Glutamatergic neuron (in vitro differentiated cells): ENCODE measurements at regions not wholly inside any gene's neighbourhood (a gene's known extent, or its start where the extent isn't known, plus 50 kb on each side); places are given as distances from the start of the nearest gene placed in this dataset.

Source experiments
- DNase-seq: peaks from one replicate; pipeline ENCODE4 v3.0.0; 2022
- H3K27ac Mint-ChIP-seq: one replicate; pipeline ENCODE4 v1.8.0; 2020; ENCODE audit warnings: mild to moderate bottlenecking, mixed read lengths, inconsistent platforms; ENCODE audit not compliant: unreplicated experiment
- H3K27me3 Mint-ChIP-seq: one replicate; pipeline ENCODE4 v1.8.0; 2020; ENCODE audit warnings: mild to moderate bottlenecking, moderate library complexity, mixed read lengths, inconsistent platforms; ENCODE audit not compliant: unreplicated experiment
- H3K36me3 Mint-ChIP-seq: one replicate; pipeline ENCODE4 v1.8.0; 2020; ENCODE audit warnings: mild to moderate bottlenecking, mixed read lengths, inconsistent platforms; ENCODE audit not compliant: unreplicated experiment
- H3K4me1 Mint-ChIP-seq: one replicate; pipeline ENCODE4 v1.8.0; 2020; ENCODE audit warnings: mild to moderate bottlenecking, low read depth, mixed read lengths, inconsistent platforms; ENCODE audit not compliant: unreplicated experiment
- H3K4me3 Mint-ChIP-seq: one replicate; pipeline ENCODE4 v1.8.0; 2020; ENCODE audit warnings: mild to moderate bottlenecking, mixed read lengths, inconsistent platforms; ENCODE audit not compliant: unreplicated experiment
- H3K9me3 Mint-ChIP-seq: one replicate; pipeline ENCODE4 v1.8.0; 2020; ENCODE audit warnings: mild to moderate bottlenecking, moderate library complexity, mixed read lengths, inconsistent platforms; ENCODE audit not compliant: unreplicated experiment
- TF ChIP-seq, protein P1 (sequence below): fragments of 200-600 bp; sonication (generic); IDR thresholded peaks from one replicate; pipeline ENCODE4 v1.5.0; 2021; ENCODE audit not compliant: partially characterized antibody, unreplicated experiment

DNA sequence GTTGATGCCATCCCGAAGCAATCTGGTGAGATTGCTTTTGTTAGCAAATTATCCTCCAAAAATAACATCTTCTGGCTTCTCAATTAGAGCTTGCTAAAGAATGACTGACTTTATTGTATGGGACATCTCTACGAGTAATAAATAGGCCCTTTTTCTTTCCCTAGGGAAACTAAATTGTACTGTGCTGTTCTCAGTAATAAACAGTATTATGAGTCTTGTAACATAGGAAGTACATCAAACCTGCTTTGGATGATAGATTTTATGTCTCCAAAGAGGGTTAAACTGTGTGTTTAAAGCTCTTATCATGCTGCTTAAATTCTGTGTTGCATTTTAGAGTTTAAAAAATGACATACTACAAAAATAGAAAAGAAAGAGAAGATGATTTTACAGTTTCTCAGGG is 153.4 kb upstream of the THRB start:
- no peak for DNase-seq
- H3K36me3 Mint-ChIP-seq = no peaks in the 10 kb centered on the region
- no peak overlapping the region for H3K4me3 Mint-ChIP-seq
- no peak overlapping the region for H3K27ac Mint-ChIP-seq
- H3K4me1 Mint-ChIP-seq = no peaks in the 10 kb centered on the region
- H3K27me3 Mint-ChIP-seq = no peaks in the 10 kb centered on the region
- TF ChIP-seq, protein P1, sequence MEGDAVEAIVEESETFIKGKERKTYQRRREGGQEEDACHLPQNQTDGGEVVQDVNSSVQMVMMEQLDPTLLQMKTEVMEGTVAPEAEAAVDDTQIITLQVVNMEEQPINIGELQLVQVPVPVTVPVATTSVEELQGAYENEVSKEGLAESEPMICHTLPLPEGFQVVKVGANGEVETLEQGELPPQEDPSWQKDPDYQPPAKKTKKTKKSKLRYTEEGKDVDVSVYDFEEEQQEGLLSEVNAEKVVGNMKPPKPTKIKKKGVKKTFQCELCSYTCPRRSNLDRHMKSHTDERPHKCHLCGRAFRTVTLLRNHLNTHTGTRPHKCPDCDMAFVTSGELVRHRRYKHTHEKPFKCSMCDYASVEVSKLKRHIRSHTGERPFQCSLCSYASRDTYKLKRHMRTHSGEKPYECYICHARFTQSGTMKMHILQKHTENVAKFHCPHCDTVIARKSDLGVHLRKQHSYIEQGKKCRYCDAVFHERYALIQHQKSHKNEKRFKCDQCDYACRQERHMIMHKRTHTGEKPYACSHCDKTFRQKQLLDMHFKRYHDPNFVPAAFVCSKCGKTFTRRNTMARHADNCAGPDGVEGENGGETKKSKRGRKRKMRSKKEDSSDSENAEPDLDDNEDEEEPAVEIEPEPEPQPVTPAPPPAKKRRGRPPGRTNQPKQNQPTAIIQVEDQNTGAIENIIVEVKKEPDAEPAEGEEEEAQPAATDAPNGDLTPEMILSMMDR = no peak
- H3K9me3 Mint-ChIP-seq = no peaks in the 10 kb centered on the region

DNA sequence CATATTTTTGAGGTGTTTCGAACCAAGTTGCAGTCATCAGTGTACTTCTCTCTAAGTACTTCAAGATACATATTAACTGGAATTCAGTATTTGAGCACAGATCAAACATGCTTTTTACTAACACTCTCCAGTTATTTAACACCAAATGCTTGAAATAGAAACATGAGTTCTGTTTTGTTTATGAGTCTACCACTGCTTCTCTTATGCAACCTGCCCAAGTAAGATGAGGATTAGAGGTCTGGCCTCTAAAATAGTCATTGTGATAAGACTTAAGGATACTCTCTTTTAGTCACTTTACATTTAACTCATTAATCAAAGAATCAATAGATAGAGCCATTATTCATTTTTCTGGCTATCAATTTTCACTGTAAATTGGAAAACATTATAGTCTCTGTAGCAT is 156.2 kb upstream of the THRB start:
- Mint-ChIP-seq H3K36me3 (no peaks in the 10 kb centered on the region), H3K9me3 (no peaks in the 10 kb centered on the region), H3K27ac (no peak overlapping the region), H3K4me1 (no peaks in the 10 kb centered on the region), H3K27me3 (no peaks in the 10 kb centered on the region), H3K4me3 (no peak overlapping the region)
- no peak for DNase-seq
- TF ChIP-seq, protein P1 = no peak

DNA sequence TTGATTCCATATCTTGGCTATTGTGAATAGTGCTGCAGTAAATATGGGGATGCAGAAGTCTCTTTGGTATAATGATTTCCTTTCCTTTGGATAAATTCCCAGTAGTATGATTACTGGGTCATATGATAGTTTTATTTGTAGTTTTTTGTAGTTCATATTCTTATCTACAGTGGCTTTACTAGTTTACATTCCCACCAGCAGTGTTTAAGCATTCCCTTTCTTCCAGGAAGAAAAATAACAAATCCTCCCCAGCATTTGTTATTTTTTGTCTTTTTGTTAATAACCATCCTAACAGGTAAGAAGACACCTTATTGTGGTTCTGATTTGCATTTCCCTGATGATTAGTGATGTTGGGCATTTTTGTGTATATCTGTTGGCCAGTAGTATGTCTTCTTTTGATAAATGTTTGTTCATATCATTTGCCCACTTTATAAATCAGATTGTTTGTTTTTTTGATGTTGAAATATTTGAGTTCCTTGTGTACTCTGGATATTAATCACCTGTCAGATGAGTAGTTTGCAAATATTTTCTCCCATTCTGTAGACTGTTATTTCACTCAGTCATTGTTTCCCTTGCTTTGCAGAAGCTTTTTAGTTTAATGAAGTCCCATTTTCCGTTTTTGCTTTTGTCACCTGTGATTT is 163.3 kb upstream of the THRB start:
- Mint-ChIP-seq H3K4me1 (no peaks in the 10 kb centered on the region), H3K4me3 (no peak overlapping the region), H3K36me3 (no peaks in the 10 kb centered on the region), H3K27ac (no peak overlapping the region), H3K9me3 (no peaks in the 10 kb centered on the region), H3K27me3 (peaks cover 1% of the 10 kb centered on the region)
- DNase-seq = no peak
- TF ChIP-seq, protein P1 = no peak

DNA sequence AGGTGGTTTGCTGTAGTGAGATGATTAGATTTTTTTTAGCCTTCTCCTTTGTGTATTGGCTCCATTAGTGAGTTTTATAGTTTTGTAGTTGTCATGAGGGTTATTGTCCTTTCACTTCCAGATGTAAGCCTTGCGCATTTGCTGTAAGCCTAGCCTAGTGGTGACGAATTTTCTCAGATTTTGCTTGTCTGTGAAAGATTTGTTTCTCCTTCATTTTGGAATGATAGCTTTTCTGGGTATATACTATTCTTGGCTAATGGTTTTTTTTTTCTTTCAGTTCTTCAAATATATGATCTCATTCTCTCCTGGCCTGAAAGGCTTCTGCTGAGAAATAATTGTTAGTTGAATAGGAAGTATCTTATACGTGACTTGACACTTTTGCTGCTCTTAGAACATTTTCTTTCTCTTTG is 166.5 kb upstream of the THRB start:
- no peak overlapping the region for H3K27ac Mint-ChIP-seq
- H3K9me3 Mint-ChIP-seq = peaks cover 3% of the 10 kb centered on the region
- TF ChIP-seq, protein P1 = no peak
- no peaks in the 10 kb centered on the region for H3K4me1 Mint-ChIP-seq
- no peak for DNase-seq
- peaks cover 1% of the 10 kb centered on the region for H3K27me3 Mint-ChIP-seq
- H3K36me3 Mint-ChIP-seq = no peaks in the 10 kb centered on the region
- no peak overlapping the region for H3K4me3 Mint-ChIP-seq

DNA sequence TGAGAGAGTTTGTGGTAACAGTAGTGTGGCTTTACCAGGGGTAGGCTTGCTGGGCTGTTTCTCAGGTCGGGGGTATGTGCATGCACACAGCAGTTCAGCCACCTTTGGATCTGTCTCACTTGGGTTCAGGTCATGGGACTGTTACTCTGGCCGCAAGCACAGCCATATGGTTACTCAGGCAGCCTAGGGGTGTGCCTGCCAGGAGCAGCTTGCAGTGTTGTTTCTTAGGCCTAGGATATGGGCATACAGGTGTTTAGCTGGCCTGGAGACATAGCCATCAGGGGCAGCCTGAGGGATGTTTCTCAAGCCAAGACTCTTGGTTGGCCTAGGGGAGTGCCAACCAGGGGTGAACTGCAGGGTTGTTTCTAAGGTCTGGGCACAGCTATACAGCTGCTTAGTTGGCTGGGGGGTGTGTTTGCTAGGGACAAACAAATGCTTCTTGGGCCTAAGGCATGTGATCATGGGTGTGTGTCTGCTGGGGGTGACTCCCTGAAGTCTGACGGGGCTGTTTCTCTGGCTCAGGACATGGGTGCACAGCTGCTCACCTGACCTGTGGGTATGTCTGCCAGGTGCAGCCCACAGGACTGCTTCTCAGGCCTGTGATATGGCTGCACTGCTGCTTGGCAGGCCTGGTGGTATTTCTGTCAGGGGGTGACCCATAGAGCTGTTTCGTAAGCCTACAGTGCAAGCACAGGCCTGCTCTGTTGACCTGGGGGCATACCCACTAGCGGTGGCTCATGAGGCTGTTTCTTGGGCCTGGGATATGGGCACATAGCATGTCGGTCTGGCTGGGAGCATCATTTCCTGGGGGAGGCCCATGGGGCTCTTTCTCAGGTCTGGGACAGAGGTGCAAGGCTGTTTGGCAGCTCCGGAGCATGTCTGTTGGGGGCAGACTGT is 168.0 kb upstream of the THRB start:
- H3K9me3 Mint-ChIP-seq = peaks cover 3% of the 10 kb centered on the region
- H3K4me1 Mint-ChIP-seq = no peaks in the 10 kb centered on the region
- H3K27me3 Mint-ChIP-seq = peaks cover 1% of the 10 kb centered on the region
- no peaks in the 10 kb centered on the region for H3K36me3 Mint-ChIP-seq
- no peak overlapping the region for H3K27ac Mint-ChIP-seq
- TF ChIP-seq, protein P1 = no peak
- no peak overlapping the region for H3K4me3 Mint-ChIP-seq
- DNase-seq = no peak
